COLO668 (cell line): ENCODE measurements at regions not wholly inside any gene's neighbourhood (a gene's known extent, or its start where the extent isn't known, plus 50 kb on each side); places are given as distances from the start of the nearest gene placed in this dataset.
"Not testable (repeated sequence)": the region's sequence is repeated elsewhere in the genome, so short reads cannot be mapped to it uniquely, and the experiment has no call there.

ENCODE experiments used
- DNase-seq: peaks from one replicate; lab custom pipeline; 2025; ENCODE audit not compliant: unreplicated experiment; lab: John Stamatoyannopoulos, UW

DNA sequence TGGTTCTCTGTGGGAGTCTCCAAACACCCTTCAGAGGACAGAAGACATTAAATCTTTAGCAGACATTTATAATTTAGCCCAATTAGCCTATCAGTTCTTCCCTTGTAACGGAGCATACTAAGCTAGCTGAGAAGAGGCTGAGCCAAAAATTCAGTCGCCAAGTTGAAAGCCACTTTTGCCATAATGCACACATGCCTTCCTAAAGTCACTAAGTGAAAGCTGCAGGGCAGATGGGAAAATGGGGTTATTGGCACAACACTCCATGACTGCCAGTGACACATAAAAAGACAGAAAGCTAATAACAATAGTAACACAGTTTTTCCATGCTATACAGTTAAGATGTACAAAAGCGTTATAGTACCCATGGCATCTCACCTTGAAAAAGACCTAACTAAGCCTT lies 176.2 kb downstream of the DIRAS2 start:
- DNase-seq, result no peak

DNA sequence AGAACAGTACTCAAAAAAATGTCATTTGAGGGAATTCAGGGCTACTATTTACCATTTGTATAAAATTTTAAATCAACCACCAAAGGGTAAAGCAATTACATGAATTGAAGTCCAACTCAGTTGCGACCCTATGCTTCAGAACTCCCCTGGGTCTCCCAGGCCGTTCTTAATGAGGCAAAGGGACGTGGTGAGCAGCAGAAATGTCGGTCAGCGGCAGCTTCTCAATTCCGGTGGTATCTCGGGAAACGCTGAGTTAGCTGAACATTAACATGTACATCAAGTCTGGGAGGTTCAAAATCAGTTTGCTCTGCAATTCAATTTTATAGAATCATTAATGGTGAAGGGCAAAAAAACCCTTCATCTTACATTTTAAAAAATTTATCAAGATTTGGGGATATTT lies 173.2 kb downstream of the DIRAS2 start:
- no peak for DNase-seq

DNA sequence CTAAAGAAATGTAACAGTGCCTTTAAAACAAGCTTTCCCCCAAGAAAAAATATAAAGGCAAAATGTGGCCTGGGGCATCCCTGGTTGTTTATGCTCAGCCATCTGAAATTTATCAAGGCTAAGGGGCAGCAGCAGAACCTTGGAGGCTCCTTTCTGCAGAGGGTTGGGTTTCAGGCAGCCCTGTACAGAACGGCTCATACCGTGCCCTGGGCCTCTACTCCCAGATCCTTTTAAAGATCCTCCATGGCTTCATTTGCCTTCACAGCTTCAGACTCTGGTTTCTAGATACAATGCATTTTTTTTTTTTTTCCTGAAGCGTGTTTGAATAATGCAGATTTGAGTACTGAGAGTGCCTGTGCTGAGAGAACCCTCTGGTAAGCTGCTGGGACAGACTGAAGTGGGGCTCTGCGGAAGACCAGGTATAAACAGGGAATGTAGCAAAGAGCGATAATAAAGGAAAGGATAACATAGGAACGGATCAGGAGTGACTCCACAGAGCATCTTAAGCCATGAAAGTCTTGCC lies 172.7 kb downstream of the DIRAS2 start:
- DNase-seq, result no peak

DNA sequence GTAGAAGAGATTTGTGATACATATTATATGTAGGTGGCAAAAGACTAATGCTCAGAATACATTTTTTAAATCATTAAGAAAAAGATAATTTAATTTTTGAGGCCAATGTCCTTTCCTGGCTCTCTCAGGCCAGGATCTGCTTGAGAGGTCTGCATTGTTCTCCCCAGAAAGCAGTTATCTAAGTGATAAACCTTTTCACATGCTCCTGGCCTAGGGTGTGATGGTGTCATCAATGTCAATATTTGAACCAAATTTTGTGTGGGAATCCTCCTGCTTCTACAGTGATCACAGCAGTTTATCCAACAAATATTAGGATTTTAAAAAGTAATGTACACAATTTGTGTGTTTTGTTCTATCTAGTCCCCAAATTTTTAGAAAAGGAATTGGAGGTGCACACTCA lies 166.6 kb downstream of the DIRAS2 start:
- no peak for DNase-seq

DNA sequence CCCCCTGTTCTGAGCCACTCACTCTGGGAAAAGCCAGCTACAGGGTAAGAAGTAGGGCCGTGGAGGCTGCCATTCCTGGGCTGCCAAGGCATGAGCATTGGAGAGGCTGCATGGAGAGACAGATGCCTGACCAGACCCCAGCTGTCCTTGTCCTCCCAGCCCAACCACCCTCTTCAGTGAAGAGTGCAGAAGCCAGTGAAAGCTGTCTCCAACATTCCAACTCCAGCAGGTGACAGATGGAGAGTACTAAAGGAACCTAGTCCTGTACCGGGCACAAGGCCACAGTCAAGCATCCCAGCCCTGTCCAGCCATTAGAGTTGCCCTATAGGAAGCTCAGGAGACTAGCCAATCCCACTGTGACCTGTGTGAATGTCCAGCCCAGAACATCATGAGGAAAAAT lies 165.1 kb downstream of the DIRAS2 start:
- no peak for DNase-seq

DNA sequence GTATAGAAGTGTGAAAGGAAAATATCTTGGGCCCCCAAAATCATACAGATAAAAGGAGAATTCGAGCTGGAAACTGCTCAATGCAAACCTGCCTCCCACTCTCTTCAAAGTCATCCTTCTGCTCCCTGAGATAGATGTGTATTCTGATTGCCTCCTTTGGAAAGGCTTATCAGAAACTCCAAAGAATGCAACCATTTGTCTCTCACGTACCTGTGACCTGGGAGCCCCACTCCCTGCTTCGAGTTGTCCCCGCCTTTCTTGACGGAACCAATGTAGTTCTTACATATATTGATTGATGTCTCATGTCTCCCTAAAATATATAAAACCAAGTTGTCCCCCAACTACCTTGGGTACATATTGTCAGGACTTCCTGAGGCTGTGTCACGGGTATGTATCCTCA lies 163.8 kb downstream of the DIRAS2 start:
- DNase-seq, result no peak

DNA sequence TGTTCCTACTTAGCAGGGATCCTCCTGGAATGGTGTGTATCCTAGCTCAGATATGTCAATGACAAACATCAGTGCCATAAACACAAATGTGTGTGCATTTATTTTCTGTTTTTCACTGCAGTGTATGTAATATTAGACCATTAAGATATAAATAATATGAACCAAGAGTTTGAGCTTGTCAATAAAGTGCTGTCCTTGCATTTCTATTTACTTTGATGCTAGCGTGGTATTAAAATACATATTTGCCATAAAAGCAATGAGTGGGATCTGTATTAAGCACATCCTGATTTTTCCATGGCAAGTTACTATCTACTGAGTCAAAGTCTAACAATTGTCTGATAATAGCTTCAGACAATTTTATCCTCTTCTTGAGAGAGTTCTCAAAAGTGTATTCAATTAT lies 157.6 kb downstream of the DIRAS2 start:
- no peak for DNase-seq

DNA sequence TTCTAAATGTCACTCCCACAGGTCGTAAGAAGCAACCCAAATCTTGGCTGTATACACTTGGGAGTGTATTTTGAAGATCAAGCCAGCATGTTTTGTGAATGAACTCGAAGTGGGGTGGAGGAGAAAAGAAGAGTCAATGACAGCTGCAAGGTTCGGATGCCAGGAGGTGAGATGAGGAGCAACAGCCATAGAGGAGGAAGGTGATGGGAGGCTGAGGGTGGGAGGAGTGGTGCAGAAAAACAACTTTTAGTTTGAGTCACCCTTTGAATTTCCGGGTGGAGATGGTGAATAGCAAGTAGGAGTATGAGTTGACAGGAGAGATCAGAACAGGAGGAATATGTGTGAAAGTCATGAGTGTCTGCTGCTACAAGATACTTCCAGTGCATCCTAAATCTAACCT lies 153.6 kb downstream of the DIRAS2 start:
- no peak for DNase-seq

DNA sequence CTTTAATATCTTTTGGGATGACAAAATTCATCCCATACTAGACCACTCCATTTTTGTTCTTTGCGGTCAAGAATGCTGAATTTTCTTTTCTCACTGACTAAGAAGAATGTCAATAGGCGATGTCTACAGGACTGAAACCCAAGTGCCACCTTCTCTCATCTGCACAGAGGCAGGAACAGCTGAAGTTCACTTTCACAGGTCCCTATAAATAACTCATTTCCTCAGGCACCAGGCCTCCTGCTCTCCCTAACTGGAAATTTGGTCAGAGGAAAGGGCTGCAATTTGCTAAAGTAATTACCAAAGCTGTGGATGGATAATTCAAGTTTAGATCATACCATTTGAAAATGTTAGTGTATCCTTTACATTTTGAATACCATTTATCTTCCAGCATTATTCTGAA lies 142.9 kb downstream of the DIRAS2 start:
- no peak for DNase-seq

DNA sequence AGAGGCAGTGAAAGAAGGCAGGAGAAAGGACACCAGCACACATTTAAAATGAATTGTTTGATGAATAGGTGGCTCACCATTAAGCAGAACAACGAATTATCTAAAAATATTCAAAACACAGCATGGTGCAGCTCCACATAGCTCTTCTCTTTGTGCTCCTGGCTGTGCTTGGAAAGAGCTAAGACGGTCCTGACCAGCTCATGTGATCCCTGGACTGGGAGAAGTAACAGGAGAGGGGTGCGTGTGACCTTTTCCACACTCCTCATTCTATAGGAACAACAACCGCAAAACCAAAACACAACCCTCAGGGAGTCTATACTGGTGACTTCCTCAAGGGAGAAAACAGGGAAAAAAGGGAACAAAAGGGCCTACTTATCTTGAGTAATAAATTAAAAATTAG lies 140.5 kb downstream of the DIRAS2 start:
- DNase-seq, result no peak

DNA sequence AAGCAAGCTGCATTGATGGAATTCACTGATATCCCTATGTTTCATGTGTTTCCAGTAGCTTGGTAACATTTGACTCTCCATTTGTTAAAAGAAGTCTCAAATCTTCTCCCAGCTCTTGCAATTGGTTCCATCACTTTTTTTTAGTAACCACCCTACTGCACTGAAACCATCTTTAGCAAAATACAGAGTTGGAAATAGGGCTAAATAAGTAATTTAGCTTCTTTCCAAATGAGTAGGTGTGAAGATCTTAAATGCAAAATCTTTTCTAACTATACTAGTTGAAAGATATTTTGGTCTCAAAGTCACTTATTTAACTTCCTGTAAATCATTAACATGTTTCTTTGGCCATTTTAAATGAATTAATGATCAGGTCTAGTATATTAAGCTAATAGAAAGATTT lies 138.1 kb downstream of the DIRAS2 start:
- DNase-seq, result no peak

DNA sequence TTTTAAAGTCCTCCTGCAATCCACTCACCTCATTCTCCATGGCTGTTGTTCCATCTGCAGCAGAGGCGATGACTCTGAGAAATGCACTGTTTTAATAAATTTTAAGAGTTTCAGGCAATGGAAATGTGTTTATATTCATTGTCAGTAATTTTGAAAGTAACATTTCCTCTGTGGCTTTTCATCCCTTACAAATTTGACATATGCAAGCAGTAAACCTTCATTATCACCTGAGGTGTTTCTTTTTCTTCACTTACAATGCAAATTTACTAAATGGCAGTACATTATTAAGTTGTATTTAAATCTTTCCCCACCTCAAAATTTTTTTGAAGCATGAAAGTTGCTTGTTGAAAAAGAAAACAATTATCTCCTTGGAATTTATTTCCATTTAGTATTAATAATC lies 136.9 kb downstream of the DIRAS2 start:
- DNase-seq, result no peak

DNA sequence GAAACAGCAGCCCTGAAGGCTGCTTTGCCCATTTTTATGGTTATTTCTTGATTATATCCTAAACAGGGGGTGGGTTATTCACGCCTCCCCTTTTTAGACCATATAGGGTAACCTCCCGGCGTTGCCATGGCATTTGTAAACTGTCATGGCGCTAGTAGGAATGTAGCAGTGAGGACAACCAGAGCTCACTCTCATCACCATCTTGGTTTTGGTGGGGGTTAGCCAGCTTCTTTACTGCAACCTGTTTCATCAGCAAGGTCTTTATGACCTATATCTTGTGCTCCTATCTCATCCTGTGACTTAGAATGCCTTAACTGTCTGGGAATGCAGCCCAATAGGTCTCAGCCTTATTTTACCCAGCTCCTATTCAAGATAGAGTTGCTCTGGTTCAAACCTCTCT lies 136.2 kb downstream of the DIRAS2 start:
- not testable (repeated sequence) for DNase-seq

DNA sequence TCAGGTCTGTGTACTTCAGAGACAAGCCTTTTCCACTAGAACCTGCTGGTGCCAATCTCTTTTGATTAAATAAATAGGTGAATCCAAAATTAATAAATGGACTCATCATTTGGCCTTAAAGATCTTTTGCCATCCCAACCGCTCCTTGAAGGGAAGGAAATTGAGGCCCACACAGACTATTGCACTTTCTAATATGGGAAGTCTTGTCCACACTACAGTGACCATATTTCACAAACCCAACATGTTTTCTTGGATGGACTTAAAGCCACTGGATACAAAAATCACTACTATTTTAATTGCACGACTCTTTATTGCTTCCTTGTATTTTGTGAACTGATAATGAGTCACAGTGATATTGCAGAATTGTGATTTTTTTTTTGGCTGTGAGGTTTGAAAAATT lies 135.0 kb downstream of the DIRAS2 start:
- DNase-seq, result no peak

DNA sequence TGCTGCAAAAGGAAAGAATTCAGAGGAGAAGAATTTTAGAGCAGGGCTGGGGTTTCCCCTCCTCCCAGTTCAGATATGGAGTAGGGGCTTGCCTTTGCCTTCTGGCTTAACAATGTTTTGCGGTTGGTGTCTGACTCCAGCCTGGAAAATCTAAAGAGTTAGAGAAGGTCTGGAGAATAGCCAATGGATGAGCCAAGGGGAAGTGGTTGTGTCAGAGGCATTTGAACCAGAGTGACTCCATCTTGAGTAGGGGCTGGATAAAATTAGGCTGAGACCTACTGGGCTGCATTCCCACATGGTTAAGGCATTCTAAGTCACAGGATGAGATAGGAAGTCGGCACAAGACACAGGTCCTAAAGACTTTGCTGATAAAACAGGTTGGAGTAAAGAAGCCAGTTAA lies 133.7 kb downstream of the DIRAS2 start:
- DNase-seq, result no peak

DNA sequence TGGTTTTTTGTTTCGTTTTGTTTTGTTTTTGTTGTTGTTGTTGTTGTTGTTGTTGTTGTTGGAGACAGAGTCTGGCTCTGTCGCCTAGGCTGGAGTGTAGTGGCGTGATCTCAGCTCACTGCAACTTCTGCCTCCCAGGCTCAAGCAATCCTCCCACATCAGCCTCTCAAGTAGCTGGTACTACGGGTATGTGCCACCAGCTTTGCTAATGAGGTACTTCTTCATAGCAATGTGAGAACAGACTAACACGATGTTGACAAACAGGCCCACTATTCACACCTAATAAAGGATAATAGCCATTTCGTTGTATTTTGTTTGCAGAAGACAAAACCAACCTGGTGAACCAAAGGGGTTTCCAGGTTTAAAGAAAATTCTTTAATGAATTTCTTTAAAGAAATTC lies 130.9 kb downstream of the DIRAS2 start:
- no peak for DNase-seq

DNA sequence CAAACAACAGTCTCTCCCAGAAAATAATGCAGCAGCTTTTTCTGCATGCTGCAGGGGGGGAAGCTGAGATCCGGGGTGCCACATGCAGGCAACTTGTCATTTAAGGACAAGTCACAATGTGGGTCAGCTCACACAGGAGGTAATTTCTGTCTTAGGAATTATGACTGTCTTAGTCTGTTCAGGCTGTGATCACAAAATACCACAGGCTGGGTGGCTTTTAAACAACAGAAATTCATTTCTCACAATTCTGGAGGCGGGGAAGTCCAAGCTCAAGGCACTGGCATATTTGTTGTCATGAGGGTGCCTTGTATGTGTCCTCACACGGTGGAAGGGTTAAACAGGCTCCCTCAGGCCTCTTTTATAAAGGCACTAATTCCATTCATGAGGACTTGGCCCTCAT lies 127.7 kb downstream of the DIRAS2 start:
- DNase-seq, result no peak

DNA sequence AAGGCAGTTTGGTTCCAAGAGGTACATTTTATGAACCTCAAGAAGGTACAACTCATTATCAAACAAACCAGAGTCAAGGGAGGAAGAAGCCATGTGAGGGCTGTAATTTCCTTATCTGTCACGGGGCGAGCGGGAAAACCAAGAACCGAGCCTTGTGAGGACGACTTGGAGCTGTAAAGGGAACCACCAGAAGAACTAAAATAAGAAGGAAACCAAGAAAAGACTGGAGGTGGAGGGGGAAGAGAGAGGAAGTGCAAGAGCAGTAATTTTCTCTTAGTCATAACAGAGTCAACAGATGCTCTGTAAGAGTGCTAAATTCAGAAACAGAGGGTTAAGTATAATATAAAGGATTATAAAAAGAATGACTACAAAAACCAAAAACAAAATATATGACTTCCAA lies 127.1 kb downstream of the DIRAS2 start:
- no peak for DNase-seq

DNA sequence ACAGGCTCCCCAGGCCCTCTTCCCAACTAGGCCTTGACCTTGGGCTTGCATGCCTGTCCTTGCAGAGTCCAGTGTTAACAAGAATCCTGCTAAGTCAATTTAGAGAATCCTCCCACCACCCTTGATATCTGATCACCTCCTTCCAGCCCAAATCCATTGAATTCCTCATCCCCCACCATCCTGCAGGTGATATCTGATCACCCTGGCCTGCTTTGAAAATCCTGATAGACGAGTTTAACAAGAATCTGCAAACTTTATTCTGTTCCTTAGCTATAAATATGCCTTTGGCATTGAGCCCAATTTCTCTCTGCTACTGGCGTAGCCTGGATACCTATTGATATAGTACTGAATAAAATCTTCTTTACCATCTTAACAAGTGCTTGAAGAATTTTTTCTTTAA lies 125.5 kb downstream of the DIRAS2 start:
- no peak for DNase-seq

DNA sequence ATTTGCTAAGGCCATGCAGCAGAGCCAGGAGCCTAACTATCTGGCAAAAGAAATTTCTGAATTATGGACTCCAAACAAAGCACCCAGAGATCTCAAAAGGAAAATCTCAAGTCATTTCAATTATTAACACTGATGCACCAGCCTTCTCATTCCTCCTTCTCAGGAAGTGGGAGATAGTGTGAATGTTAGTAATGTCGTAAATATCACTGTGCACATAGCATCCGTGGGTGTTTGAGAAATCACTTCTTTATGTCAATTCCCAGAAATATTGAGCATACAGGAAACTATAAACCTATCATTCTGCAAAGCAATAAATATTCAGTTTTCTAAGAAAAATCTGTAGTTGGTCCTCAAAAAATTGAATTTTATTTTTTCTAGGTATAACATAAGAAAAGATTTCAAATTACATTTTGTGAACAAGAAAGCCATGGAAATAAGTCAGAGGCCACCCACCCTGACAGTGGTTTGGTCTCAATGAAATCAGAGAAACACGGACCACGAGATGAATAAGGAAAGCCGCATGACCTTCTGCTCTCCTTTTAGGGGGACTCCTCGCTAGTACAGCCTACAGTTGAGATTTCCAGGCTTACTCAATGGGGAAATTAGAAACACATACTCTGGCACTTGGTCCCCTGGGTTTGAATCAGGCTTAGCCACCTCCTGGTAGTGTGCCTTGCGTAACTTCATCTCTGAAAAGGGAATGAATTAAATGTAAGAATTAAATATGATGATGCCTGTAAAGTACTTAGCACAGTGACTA lies 120.6 kb downstream of the DIRAS2 start:
- DNase-seq, result no peak

DNA sequence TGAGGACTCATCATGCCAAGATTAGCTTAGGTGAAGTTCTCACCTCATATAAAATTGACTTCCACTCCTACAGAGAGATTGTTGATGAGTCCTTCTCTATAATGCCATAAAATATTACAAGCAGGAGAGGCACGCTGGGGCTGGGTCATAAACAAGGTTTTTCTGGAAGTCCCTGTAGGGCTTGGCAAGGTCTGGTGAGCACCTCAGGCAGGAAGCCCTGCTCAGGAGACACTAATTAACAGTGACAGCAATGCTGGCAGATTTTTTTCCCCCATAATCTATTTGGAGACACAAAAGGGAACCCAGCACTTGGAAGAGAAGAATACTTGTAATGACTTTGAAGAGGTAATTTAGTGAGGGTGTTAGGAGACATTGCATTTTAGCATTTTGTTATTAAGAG lies 118.7 kb downstream of the DIRAS2 start:
- DNase-seq, result no peak

DNA sequence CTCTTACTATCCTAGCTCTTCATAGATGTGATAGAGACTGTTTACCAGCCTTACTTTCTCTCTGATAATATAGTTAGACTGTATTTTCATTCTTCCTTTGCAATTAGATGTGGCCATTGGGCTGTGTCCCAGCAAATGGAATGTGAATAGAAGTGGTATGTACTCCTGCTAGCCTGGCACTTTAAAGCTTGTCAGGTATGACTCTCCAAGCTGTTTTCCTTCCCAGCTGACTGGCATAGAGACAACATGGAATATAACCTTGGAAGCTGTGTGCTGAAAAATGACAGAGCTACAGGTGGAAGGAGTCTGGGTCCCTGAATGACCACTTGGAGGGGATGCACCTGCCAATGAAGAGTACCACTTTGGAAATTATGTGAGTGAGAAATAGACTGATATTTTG lies 116.2 kb downstream of the DIRAS2 start:
- no peak for DNase-seq

DNA sequence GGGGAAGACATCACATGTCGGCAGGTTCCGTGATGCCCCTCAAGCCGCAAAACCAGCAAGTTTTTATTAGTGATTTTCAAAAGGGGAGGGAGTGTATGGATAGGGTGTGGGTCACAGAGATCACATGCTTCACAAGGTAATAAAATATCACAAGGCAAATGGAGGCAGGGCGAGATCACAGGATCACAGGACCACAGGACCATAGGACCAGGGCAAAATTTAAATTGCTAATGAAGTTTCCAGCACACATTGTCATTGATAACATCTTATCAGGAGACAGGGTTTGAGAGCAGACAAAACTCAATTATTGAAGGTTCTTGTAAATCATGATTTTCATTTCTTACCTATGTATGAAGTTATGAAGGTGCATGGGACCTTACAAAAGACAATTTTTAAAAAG lies 106.5 kb downstream of the DIRAS2 start:
- DNase-seq, result not testable (repeated sequence)
